HCT116 (cell line): ENCODE measurements at regions not wholly inside any gene's neighbourhood (a gene's known extent, or its start where the extent isn't known, plus 50 kb on each side); places are given as distances from the start of the nearest gene placed in this dataset.

Experiments used
- ATAC-seq: fragments of 200-7000 bp; cut with Tn5 transposase; 2 replicates; pipeline ENCODE4 v1.9.1; 2020; ENCODE audit warnings: mild to moderate bottlenecking, moderate library complexity
- BruUV-seq: library from RNA; stranded (reverse); fragments of 400-500 nt; replicated peaks from 2 replicates; lab custom pipeline; 2021; lab: Mats Ljungman, UMichigan
- CTCF ChIA-PET: fragments of 300-600 bp; sonication (Branson Sonifier 250); formaldehyde crosslinking; loops from one replicate; lab custom pipeline; 2021; ENCODE audit warnings: antibody characterized with exemption; lab: Charles Lee
- POLR2A ChIA-PET: fragments of 300-600, 350-600 bp; sonication (Branson Sonifier 250); formaldehyde crosslinking; loops from one replicate; lab custom pipeline; 2021; ENCODE audit warnings: antibody characterized with exemption; lab: Charles Lee
- RAD21 ChIA-PET, 2 experiments: fragments of 300-600 bp; sonication (Branson Sonifier 250); formaldehyde crosslinking; loops; one replicate each; lab custom pipeline; 2023; ENCODE audit warnings: low total read pairs in 2 of 2; ENCODE audit not compliant: uncharacterized antibody in 2 of 2, unreplicated experiment in 2 of 2, low non-redundant PET in 1 of 2; lab: Charles Lee
- DNase-seq: peaks from one replicate; pipeline ENCODE4 v3.0.0-alpha.2; 2010; ENCODE audit warnings: low read depth, low spot score
- H2AFZ ChIP-seq: fragments of 200-600 bp; shearing (Covaris generic), sonication (generic); 2 replicates; pipeline ENCODE4 v1.6.1; 2017; ENCODE audit warnings: low read depth, mixed run types, mixed read lengths, antibody characterized with exemption, low read length; ENCODE audit not compliant: poor library complexity, severe bottlenecking
- H3K27ac ChIP-seq: 2 replicates; pipeline ENCODE4 v1.5.1; 2012; ENCODE audit warnings: low read depth, low read length
- H3K27me3 ChIP-seq: fragments of 200-600 bp; sonication (generic); 2 replicates; pipeline ENCODE4 v1.6.1; 2016; ENCODE audit warnings: mixed run types, low read length, mixed read lengths; ENCODE audit not compliant: insufficient read depth
- H3K36me3 ChIP-seq, 2 experiments: fragments of 200-500 bp in 1 of 2; fragments of 200-600 bp in 1 of 2; sonication (Bioruptor generic) in 1 of 2; sonication (generic) in 1 of 2; 2 replicates each; pipeline versions ENCODE4 v1.5.1 to v1.6.1; 2014 to 2016; ENCODE audit warnings: low read length in 2 of 2, inconsistent platforms in 1 of 2, mixed read lengths in 1 of 2, mixed run types in 1 of 2; ENCODE audit not compliant: insufficient read depth in 2 of 2, control insufficient read depth in 1 of 2
- H3K4me1 ChIP-seq, 2 experiments: fragments of 200-600 bp in 1 of 2; sonication (generic) in 1 of 2; 2 replicates each; pipeline versions ENCODE4 v1.5.1 to v1.6.1; 2012 to 2017; ENCODE audit warnings: low read length in 2 of 2, inconsistent platforms in 1 of 2, mild to moderate bottlenecking in 1 of 2, mixed read lengths in 1 of 2, mixed run types in 1 of 2, moderate library complexity in 1 of 2; ENCODE audit not compliant: insufficient read depth in 2 of 2, control insufficient read depth in 1 of 2
- H3K4me2 ChIP-seq: fragments of 200-600 bp; sonication (generic); 2 replicates; pipeline ENCODE4 v1.6.1; 2017; ENCODE audit warnings: mixed run types, low read length, mixed read lengths
- H3K4me3 ChIP-seq, 2 experiments: fragments of 200-600 bp in 1 of 2; sonication (generic) in 1 of 2; replicated peaks in 1 of 2; 2 replicates each; pipeline ENCODE4 v1.5.1; 2011 to 2016; ENCODE audit warnings: low read length in 2 of 2, control low read depth in 1 of 2, low read depth in 1 of 2, mild to moderate bottlenecking in 1 of 2, mixed read lengths in 1 of 2, mixed run types in 1 of 2
- H3K79me2 ChIP-seq: fragments of 200-600 bp; sonication (generic); 2 replicates; pipeline ENCODE4 v1.6.1; 2017; ENCODE audit warnings: mild to moderate bottlenecking, mixed run types, low read length, moderate library complexity, mixed read lengths; ENCODE audit not compliant: insufficient read depth
- H3K9ac ChIP-seq: fragments of 200-600 bp; sonication (generic); 2 replicates; pipeline ENCODE4 v1.6.1; 2016; ENCODE audit warnings: low read length, mixed read lengths
- H3K9me2 ChIP-seq: fragments of 200-600 bp; sonication (generic), shearing (Covaris generic); 2 replicates; pipeline ENCODE4 v1.6.1; 2017; ENCODE audit warnings: mixed run types, mild to moderate bottlenecking, moderate library complexity; ENCODE audit not compliant: insufficient read depth
- H3K9me3 ChIP-seq, 2 experiments: fragments of 200-500 bp in 1 of 2; fragments of 200-600 bp in 1 of 2; sonication (Bioruptor generic) in 1 of 2; sonication (generic) in 1 of 2; 2 replicates each; pipeline ENCODE4 v1.6.1; 2014 to 2017; ENCODE audit warnings: low read length in 2 of 2, mixed read lengths in 2 of 2, inconsistent platforms in 1 of 2, low read depth in 1 of 2, mild to moderate bottlenecking in 1 of 2, mixed run types in 1 of 2, moderate library complexity in 1 of 2; ENCODE audit not compliant: control insufficient read depth in 1 of 2, insufficient read depth in 1 of 2
- H4K20me1 ChIP-seq: fragments of 200-600 bp; sonication (generic), shearing (Covaris generic); 2 replicates; pipeline ENCODE4 v1.6.1; 2017; ENCODE audit warnings: mixed run types, mild to moderate bottlenecking, moderate library complexity; ENCODE audit not compliant: insufficient read depth
- ATF3 ChIP-seq: IDR thresholded peaks from 2 replicates; pipeline ENCODE4 v1.6.1; 2012
- CBX3 ChIP-seq: IDR thresholded peaks from 2 replicates; pipeline ENCODE4 v1.6.1; 2012; ENCODE audit warnings: low read depth
- CEBPB ChIP-seq: IDR thresholded peaks from 2 replicates; pipeline ENCODE4 v1.6.1; 2012; ENCODE audit warnings: low read depth
- EZH2 ChIP-seq: fragments of 200-600 bp; sonication (generic); IDR thresholded peaks from 2 replicates; pipeline ENCODE4 v1.6.1; 2017; ENCODE audit warnings: antibody characterized with exemption, mixed run types
- MAX ChIP-seq: IDR thresholded peaks from 2 replicates; pipeline ENCODE4 v1.6.1; 2012
- RAD21 ChIP-seq: IDR thresholded peaks from 2 replicates; pipeline ENCODE4 v1.6.1; 2012; ENCODE audit warnings: low read depth, mild to moderate bottlenecking
- REST ChIP-seq: IDR thresholded peaks from 2 replicates; pipeline ENCODE4 v1.6.1; 2012; ENCODE audit warnings: low read depth
- SRF ChIP-seq: IDR thresholded peaks from 2 replicates; pipeline ENCODE4 v1.6.1; 2012; ENCODE audit warnings: low read depth
- TCF7L2 ChIP-seq: IDR thresholded peaks from 2 replicates; pipeline ENCODE4 v1.7.0; 2011; ENCODE audit warnings: borderline replicate concordance, inconsistent platforms; ENCODE audit not compliant: insufficient read depth, insufficient read length; ENCODE audit errors: extremely low read depth
- ZFX ChIP-seq: fragments of 450-650 bp; IDR thresholded peaks from 2 replicates; pipeline ENCODE4 v1.6.1; 2017
- ZNF274 ChIP-seq: fragments of 200-500 bp; sonication (Bioruptor generic); IDR thresholded peaks from 2 replicates; pipeline ENCODE4 v1.6.1; 2014; ENCODE audit warnings: mild to moderate bottlenecking, low read depth, low read length, inconsistent platforms
- intact Hi-C: fragments of 100-400 bp; cut with micrococcal nuclease; formaldehyde crosslinking; loops from 2 replicates; pipeline ENCODE4 v1.10.0; 2022
- TF ChIP-seq, protein P1 (sequence below), 3 experiments: fragments of 200-600 bp in 1 of 3; sonication (generic) in 1 of 3; IDR thresholded peaks in 2 of 3; conservative IDR thresholded peaks in 1 of 3; 2 replicates each; pipeline ENCODE4 v1.5.1; 2012 to 2017; ENCODE audit warnings: low read depth in 2 of 3, low read length in 2 of 3, antibody characterized with exemption in 1 of 3, borderline replicate concordance in 1 of 3, control low read depth in 1 of 3, mild to moderate bottlenecking in 1 of 3, mixed read lengths in 1 of 3, mixed run types in 1 of 3, moderate library complexity in 1 of 3; ENCODE audit not compliant: insufficient read depth in 1 of 3

GRCh38 chr4:58252656-58253055 is 1142.5 kb upstream of the IGFBP7 start:
- H3K4me3 ChIP-seq: no peak overlapping the region
- TF ChIP-seq ZNF274 (no peak), CEBPB (no peak), SRF (no peak), EZH2 (no peak), MAX (no peak), CBX3 (no peak), ZFX (no peak)
- TF ChIP-seq, protein P1, sequence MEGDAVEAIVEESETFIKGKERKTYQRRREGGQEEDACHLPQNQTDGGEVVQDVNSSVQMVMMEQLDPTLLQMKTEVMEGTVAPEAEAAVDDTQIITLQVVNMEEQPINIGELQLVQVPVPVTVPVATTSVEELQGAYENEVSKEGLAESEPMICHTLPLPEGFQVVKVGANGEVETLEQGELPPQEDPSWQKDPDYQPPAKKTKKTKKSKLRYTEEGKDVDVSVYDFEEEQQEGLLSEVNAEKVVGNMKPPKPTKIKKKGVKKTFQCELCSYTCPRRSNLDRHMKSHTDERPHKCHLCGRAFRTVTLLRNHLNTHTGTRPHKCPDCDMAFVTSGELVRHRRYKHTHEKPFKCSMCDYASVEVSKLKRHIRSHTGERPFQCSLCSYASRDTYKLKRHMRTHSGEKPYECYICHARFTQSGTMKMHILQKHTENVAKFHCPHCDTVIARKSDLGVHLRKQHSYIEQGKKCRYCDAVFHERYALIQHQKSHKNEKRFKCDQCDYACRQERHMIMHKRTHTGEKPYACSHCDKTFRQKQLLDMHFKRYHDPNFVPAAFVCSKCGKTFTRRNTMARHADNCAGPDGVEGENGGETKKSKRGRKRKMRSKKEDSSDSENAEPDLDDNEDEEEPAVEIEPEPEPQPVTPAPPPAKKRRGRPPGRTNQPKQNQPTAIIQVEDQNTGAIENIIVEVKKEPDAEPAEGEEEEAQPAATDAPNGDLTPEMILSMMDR (IDR thresholded peaks at IDR 0.05 in 2 of 3, conservative IDR thresholded peaks at IDR 0.05 in 1 of 3; ENCODE audit: borderline replicate concordance in 1 of 3, insufficient read depth in 1 of 3, low read depth in 2 of 3, low read length in 2 of 3): no peak
- H3K9me2 ChIP-seq: no peaks in the 10 kb centered on the region
- H3K36me3 ChIP-seq: no peaks in the 10 kb centered on the region
- BruUV-seq: no TSS peak
- H3K27me3 ChIP-seq: no peaks in the 10 kb centered on the region
- H3K9ac ChIP-seq: no peak overlapping the region
- CTCF ChIA-PET: no interaction called here
- H3K9me3 ChIP-seq: peaks cover 13 to 29% of the 10 kb centered on the region in 2 experiments; a peak in 3 of 4 replicates
- H3K27ac ChIP-seq: no peak overlapping the region
- H3K79me2 ChIP-seq: no peaks in the 10 kb centered on the region
- POLR2A ChIA-PET: no interaction called here
- intact Hi-C loops: no loop called here
- H2AFZ ChIP-seq: no peak overlapping the region
- DNase-seq: no peak
- no peak overlapping the region for H3K4me2 ChIP-seq
- H3K4me1 ChIP-seq: no peaks in the 10 kb centered on the region
- RAD21 ChIA-PET: no interaction called here
- no peaks in the 10 kb centered on the region for H4K20me1 ChIP-seq
- no peak for ATAC-seq

DNA sequence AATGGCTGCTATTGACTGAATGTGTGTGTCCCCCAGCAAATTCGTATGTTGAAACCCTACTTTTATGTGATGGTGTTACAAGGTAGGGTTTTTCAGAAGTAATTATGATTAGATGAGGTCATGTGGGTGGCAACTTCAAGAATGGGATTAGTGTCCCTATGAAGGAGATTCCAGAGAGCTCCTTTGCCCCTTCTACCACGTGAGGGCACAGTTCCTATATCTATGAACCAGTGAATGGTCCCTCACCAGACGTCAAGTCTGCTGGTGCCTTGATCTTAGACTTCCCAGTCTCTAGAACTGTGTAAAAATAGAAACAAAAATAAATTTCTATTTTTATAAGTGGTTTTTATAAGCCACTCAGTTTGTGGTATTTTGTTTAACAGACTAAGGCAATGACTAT is 1137.6 kb upstream of the IGFBP7 start:
- Histone ChIP-seq H4K20me1 (no peaks in the 10 kb centered on the region), H3K9me2 (no peaks in the 10 kb centered on the region), H3K4me2 (no peak overlapping the region), H3K27me3 (no peaks in the 10 kb centered on the region), H3K4me1 (no peaks in the 10 kb centered on the region), H3K4me3 (no peak overlapping the region), H2AFZ (no peak overlapping the region), H3K9me3 (peaks cover 13 to 20% of the 10 kb centered on the region in 2 experiments; a peak in 3 of 4 replicates), H3K79me2 (no peaks in the 10 kb centered on the region), H3K36me3 (no peaks in the 10 kb centered on the region), H3K9ac (no peak overlapping the region), H3K27ac (no peak overlapping the region)
- CTCF ChIA-PET: no interaction called here
- DNase-seq: no peak
- no TSS peak for BruUV-seq
- POLR2A ChIA-PET: no interaction called here
- no peak for ATAC-seq
- RAD21 ChIA-PET: no interaction called here
- intact Hi-C loops: no loop called here
- TF ChIP-seq CEBPB (no peak), EZH2 (no peak), ZFX (no peak), TCF7L2 (no peak), REST (no peak), MAX (no peak), RAD21 (no peak), ATF3 (no peak)
